SH-SY5Y (cell line): ENCODE measurements at regions not wholly inside any gene's neighbourhood (a gene's known extent, or its start where the extent isn't known, plus 50 kb on each side); places are given as distances from the start of the nearest gene placed in this dataset.

Source experiments
- GATA2 ChIP-seq: IDR thresholded peaks from 2 replicates; pipeline ENCODE4 v1.6.1; 2011; ENCODE audit warnings: mild to moderate bottlenecking, low read depth, low read length
- GATA3 ChIP-seq: IDR thresholded peaks from 2 replicates; pipeline ENCODE4 v1.6.1; 2011; ENCODE audit warnings: low read depth, mild to moderate bottlenecking, low read length, moderate library complexity

DNA sequence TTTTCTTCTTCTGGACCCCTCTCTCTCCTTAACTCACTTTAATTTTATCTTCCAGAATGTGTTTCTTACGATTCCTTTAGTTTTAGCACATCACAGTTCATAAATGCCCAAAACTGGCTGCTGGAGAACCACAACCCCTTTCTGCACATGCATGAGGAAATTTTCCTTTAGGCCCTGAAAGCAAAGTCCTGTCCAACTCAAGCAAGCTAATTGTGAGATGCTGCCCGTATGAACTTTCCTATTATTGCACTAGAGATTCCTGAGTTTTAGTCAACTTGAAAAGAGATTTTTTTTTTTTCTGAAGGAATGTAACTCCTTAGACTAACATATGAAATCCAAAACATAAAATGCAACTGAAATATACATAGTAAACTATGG lies 52.1 kb upstream of the DAB2 start:
- no peak for TF ChIP-seq GATA3
- no peak for TF ChIP-seq GATA2

DNA sequence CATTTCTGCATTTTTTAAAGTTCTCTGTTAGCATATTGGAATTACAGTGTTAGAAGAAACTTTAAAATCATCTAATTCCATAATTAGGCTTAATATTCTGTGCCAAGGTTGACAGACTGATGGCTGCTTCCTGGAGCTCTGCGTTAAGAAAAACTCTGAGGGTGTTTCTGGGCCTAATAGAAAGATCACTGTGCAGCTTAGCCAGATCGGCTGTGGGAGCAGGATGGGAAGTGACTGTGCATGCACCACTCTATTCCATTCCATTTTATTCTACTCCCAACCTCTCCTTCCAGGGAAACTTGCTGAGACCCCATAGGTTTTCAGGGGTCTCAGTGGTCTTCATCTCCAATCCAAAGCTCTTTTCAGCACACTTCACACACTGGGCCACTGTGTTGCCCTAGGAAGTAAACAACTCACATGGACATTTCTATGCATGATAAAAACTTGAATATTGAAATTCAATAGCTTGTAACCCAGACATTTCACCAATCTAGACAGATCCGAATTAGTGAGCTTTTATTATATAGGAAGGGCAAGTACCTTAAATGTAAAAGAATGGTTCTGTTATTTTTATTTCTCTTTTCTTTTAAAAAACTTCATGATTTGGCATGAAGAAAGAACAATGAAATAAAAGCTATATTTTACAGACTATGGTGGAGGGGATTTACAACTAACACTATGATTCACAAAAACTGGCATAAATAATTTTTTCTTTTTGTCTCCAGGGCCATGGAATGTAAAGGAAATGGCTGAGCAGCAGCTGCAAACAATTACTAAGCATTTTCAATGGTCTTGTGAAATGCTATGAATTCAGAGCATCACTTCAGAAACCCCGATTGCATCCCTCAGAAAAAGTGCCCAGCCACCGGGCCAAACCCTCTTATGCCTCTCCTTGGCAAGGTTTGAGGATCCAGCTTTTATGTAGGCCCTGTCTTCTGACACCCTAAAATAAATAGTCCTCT lies 51.4 kb upstream of the DAB2 start:
- TF ChIP-seq GATA2: no peak

DNA sequence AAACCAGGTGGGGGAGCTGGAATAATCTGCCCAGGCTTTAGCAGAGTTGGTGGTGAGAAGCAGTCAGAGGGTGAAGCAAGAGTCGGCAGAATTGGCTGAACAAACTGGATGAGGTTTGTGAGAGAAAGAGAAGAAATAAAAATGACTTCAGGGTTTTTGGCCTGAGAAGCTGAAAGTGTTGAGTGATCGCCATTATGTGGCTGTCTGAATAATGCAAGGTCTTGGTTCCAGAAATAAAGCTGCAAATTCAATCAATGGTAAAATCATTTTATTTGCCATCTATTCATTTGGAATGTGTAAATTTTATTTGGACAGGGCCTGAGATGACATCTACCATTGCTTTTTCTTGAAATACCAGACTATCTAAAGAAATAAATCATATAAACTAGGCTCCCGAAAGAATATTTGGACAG lies 50.4 kb upstream of the DAB2 start:
- TF ChIP-seq GATA2 (no peak), GATA3 (no peak)
